Stimulated activated CD8-positive, alpha-beta memory T cell treated with anti-CD3 and anti-CD28 coated beads, Interleukin-7, amount 100 ng/mL, for 24 hours (primary cell): ENCODE measurements at regions not wholly inside any gene's neighbourhood (a gene's known extent, or its start where the extent isn't known, plus 50 kb on each side); places are given as distances from the start of the nearest gene placed in this dataset.
A peak's percentile ranks its signal among the peaks of the same experiment; 100 is the strongest.

ENCODE experiments used
- DNase-seq: peaks from one replicate; pipeline ENCODE4 v3.0.0-alpha.2; 2020; ENCODE audit warnings: low read depth

DNA sequence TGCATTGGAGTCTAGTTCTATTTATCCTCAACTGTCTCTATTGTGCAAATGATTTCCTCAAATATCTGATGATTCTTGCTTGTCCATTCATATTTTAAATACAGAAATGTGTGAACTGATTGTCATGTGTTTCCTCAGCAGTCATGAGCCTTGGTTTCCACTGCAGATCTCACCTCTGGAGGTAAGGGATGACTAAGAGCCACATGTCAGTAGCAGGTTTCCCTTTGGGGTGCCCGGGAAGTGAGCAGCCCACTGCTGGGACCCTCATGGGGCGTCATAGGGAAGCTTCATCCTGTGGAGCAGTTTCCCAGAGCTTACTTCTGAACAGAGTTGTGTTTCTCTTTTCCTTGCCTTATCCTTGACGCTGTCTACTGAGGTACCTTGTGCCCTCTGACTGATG is 149.2 kb upstream of the TOPAZ1 start:
- no peak for DNase-seq

DNA sequence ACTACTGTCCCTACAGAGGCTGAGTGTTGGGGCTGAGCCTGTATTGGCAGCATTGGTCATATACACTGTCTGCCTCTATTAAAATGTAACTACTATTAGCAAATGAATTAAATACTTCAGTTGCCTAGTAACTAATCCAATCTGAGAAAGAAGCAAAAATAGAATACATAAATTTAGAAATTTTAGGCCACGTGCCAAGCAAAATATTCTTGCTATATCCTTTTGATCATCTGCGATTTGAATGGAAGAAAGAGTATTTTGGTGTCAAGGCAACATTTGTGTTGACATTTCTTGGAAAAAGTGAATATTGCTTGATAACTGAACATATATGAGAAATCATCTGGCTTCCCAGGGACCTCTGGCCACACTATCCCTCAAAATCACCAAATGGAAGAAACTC is 148.2 kb upstream of the TOPAZ1 start:
- no peak for DNase-seq

DNA sequence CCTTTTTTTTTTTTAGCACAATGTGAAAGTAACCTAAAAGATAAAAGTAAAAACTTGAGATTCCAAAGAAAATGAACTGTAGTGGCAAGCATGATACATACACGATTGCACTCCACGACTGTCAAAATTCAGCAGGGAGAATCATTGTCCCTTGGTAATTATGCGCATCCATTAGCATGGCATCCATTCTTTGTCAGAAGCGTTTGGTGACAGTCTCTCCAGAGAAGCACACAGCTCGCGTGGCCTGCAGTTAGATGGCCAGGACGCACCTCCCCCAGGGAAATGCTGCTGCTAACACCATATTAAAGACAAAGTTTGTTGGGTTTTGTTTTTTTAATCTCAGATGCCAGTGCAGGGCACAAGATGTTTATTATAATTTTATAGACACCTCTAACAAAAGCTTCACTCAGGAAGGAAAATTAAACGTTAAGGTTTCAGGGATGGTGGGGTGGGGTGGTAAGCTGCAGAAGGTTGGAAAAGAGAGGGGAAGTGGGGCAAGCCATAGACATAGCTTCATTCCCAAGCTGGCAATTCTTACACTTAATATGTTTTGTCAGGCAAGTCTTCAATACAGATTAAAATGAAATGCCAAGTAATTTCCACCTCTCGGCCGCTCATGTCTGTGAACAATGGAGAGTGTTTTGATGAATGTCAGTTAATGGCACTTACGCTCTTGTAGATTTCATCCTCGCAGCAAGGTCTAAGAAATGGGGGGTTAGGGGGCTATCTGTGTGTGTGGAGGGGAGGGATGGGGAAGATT is 142.8 kb upstream of the TOPAZ1 start:
- no peak for DNase-seq

DNA sequence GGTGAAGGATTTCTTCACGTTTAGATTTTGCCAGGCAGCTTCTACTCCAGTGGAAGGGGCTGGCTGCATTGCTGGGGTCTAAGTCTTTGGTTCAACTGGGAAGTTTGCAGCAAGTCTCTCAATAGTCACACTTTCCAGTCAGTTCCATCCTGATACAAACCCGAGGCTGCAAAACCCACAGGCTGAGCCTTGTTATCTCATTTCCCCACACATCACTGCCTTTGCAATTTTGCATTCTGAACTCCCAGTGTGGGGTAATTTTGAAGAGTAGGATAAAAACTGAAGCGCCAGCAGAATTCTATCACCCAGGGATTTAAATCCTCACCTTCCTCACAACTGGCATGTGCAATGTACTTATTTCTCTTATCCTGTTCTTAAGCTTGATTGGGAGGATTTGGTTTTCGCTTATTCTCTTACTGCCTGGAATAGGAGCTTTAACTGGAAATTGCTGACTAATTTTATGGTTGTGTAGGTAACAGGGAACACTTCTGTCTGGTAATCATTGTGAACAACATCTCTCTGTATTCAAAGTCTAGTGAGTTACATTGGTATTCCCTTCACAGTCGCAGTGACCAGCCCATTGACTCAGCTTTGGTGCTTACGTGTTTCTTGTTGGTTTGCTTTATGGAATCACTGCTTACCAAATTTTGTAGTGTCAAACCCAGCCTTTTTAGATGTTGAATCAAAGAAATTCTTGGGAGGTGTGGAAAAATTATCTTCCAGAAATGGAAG is 142.0 kb upstream of the TOPAZ1 start:
- DNase-seq = no peak

DNA sequence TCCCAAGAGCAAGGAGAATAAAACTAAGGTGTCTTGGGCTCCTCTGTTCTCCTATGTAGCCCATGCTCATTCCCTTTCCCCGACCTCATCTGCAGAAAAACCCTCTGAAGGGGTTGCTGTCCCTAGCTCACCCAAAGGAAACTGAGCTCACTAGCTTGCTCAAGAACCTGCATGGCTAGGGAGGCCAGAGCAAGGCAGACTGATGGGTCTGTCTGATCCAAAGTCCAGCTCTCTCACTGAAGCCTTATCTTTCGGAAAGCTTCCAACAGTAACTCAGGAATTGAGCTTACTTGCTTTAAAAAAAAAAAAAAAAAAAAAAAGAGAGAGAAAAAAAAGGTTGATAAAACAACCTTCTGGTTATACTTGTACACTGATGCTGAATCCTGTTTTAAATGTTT is 141.4 kb upstream of the TOPAZ1 start:
- DNase-seq = no peak

DNA sequence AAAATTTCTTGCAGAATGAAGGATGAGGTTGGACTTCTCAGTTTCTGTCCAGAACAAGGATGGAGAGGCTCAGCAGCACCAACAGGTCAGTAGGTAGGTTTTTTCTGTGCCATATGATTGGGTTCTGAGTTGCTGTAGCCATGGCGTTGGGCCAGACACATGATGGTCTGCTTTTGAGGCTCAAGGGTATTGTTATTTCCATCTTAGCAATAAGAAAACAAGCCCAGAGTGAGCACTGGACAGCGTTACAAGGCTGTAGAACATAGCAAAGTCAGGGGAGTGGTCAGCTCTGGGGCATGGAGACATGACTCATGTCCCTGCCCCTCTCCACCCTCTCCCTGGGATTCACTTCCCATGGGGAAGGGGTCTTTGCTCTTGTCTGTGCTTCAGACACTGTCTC is 137.6 kb upstream of the TOPAZ1 start:
- DNase-seq = no peak

DNA sequence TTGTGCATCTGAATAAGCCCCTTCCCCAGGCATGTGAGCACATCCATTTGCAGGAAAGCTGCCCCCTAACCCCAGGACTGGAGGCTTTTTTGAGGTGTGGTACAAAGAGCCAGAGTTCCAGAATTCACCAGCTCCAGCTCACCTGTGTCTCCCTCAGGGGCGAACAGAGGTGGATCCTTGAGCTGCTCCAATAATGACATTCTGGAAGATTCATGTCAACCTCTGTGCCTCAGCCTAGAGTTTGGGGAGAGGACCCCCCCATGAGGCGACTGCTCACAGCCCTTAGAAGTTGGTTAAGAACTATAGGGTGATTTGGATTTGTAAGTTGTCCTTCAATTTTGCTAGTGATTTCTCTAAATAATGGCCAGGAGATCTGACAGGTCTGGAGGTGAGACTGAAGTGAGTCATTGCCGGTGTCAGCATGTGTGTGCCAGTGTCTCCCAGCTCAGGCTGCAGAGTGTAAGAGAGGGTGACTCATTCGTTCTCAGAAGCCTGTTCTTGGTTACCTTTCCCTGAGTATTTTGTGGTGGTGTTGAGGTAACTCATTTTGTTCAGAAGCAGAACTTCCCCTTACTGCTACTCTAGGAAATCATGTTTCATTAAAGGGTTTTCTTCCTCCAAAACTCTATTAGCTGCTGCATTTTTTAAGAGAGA is 136.9 kb upstream of the TOPAZ1 start:
- no peak for DNase-seq

DNA sequence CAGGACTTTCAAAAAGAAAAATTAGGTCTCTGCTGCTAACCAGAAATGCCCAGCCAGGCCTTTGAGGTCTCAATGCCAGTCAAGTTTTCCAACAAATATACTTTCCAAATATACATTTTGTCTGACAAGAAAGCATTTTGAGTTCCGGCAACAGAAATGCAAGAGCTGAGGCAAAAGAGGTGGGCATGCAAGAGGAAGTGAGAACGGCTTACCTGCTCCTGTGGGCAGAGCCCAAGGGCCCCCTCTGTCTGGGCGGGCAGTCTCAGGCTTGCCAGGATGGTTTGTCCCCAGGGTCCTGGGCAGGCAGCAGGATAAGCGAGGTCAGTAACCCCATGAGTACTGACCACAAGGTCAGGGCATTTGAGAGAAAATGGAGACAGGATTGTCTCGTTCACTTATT is 136.1 kb upstream of the TOPAZ1 start:
- DNase-seq = no peak

DNA sequence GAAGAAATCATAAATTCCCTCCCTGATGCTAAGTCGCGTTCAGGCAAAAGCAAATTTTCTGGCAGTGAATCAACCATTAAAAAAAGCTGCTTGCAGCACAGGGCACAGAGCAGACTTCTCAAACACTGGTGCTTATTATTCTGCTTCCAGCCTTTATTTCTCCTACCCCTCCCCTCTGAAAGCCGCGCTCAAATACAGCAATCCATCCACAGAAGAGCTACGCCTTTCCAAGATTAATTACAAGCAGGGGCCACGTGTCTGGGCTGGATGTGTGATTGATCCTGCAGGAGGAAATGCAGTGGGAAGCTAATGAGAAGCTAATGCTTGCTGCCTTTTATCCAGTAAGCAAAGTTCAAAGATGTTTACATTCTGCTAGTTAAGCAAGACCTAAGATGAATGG is 134.9 kb upstream of the TOPAZ1 start:
- no peak for DNase-seq

DNA sequence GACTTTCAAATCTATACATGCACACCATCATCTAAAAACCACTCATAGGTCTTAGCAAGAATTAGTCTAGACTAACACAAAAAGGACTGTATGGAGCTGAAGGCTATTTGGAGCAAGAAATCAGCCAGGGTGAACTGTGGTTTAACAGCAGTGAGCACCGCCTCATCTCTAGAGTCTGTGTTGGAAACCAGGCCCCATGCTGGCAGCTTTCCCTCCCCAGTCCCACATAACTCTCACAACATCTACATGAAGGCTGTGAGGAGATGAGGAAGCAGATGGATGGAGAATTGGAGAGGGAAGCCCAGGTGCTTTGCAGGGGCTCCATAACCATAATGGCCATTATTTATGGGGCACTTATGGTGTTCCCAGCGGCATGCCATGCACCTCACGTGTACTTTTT is 133.2 kb upstream of the TOPAZ1 start:
- no peak for DNase-seq

DNA sequence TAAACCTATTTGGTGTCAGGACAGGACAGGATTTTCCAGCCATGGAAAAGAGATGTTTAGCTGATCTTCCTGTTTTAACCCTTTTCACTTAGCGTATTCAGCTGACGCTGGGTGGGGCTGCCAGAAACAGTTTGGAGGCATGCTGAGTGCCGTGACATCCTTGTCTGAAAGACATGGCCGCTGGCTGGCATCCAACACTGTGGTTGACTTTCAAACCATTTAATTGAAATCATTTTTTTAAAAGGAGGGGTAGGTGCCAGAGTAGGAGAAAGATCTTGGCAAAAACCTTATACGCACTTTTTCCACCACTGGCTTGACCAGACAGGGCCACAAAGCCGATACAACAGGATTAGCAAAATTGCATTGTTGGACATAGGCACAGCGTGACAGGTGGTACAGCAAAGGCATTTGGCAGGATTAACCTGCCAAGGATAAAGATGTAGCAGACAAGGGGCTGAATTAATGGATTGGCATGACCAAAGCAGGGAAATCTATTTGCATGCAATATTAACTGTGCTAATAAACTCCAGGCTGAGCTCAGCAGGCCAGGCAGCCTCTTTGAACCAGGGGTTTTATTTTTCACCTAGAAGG is 131.8 kb upstream of the TOPAZ1 start:
- no peak for DNase-seq

DNA sequence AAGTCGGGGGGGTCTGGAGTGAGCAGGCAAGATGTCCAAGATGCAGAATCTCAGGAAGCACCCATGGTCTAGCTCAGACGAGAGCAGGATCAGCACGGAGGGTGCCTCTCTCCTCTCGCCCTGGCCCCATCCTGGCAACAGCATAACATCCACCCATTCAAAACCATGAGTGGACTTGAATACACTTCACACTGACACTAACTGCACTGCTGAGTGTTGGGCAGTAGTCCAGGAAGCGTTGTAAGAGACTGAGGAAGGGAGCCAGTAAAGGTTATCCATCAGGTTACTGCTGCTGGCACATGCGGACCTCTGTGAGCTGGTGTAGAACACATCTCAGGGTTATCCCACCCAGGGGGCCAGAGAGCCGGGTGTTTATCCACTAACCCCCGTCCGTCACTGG is 131.0 kb upstream of the TOPAZ1 start:
- DNase-seq = no peak

DNA sequence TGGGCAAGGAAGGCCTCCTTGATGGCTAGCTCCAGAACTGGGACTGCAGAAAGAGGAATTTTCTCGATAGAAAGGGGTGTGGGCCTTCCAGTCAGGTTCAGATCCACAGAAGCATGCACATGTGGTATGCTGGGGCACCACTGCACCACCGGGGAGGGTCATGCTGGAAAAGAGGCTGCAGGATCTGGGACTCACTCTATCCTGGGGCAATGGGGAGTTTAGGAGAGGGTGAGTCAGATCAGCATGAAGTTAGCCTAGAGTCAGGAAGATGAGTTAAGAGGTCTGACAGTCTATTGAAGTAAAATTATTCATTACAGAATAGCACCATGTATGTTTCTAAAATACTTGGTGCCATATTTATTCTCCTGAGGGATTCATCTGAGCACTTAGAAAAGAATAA is 130.2 kb upstream of the TOPAZ1 start:
- DNase-seq = no peak

DNA sequence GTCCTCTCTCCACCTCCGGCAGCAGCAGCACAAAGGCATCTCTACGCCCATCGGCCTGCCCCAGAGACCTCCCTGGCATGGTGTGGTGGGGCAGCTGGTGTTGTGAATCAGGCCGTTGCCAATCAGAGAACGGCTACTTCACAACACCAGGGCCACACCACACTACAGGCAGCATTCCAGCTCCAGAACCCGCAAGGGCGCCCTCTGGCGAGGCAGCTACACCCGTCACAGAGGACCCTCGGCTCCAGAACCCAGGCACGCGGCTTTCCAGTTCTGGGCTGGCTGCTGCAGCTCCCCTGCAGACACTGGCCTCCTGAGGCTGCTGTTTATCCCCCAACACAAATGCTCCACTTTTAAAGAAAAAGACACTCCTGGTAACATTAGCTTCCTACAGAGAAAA is 127.5 kb upstream of the TOPAZ1 start:
- DNase-seq = peak; percentile 29

DNA sequence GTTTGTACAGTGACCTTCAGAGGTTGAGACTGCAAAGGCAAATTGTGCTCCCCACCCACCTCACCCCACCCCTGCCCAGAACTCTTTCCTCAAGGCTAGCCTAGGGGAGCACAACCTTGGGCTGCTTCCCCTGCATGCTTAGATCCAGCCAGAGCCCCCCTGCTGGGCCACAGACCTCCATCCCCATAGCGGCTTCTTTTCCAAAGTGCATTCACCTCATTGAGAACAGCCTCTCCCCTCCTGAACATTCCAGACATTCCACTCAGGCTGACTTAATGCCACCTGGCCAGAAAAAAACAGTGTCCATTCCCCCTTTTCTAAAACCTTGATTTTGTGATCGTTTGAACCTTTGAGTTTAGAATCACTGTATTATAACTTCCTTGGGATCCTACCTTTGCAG is 124.4 kb upstream of the TOPAZ1 start:
- no peak for DNase-seq

DNA sequence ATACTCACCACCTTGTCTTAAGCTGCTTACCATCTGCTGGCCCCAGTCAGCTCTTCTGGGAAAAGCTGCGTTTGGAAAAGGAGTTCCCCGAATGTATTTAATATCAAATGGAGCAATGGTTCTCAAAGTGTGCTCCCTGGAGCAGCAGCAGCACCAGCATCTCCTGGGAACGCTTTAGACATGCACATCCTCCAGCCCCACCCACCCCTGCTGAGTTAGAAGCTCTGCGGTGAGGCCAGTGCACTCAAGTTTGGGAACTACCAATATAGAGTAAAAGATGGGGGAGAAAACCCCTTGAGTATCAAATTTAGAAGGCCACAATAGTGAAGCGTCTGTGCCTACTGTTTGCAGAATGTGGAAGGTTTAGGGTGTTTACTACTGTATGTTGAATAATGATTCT is 124.0 kb upstream of the TOPAZ1 start:
- DNase-seq = no peak

DNA sequence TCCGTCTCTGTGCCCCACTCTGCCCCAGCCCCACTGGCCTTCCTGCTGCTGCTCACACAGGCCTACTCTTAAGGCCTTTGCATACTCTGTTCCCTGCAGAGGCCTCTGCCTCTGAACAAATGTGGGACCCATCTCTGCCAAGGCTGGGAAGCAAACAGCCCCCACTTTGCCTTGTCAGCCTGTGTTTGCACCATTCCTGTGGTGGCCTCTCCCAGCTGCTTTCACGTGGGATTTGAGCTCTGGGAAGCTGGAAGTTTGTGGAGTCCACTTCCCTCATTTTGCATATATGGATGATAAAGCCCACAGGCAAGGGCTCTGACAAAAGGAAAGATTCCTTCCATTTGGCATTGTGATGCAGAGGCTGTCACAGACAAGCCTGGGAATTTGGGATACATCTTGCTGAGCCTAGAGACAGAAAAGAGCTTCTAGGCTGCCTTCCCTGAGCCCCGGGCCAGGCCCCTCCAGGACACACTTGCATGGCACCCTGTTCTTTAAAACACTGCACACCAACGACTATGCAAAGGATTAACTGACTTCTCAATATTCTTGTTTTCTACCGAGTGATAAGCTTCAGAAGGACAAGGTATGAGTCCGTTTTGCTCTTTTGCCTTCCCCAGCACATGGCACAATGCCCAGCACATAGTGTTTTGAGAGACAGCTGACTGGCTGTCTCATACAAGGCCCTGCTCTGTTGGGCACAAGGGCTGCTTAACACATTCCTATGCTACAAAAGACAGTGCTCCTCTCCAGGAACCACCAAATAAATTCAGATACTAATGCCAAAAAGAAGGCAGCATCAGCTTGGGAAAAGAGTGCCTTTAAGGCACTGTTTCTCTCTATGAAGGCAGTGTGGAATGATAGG is 120.7 kb upstream of the TOPAZ1 start:
- no peak for DNase-seq

DNA sequence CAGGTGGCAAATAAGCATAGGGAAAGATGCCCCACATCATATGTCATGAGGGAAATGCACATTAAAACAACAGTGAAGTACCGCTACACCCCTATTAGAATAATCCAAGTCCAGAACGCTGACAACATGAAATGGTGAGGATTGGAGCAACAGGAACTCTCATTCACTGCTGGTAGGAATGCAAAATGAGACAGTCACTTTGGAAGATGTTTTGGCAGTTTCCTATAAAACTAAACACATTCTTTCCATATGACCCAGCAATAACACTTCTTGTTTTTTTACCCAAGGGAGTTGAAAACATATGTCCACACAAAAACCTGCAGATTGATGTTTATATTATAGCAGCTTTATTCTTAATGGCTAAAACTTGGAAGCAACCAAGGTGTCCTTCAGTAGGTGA is 116.4 kb upstream of the TOPAZ1 start:
- DNase-seq = no peak

DNA sequence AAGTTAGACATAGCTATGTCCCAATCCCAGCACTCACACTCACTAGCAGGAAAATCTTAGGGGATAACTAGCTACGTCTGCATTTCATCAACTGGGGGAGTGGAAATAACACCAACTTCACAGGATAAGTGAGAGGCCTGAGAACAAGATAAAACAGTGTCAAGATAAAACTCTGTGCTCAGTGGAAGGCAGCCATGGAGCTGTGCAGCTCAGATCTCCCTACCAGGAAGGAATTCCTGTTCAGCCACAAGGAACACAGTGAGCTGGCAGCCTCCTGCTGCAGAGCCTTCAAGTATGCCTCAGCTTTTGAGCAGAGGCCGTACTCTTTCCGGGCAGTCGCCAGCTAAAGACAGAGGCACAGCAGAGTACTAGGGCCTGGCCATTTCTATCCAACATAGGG is 115.8 kb upstream of the TOPAZ1 start:
- no peak for DNase-seq

DNA sequence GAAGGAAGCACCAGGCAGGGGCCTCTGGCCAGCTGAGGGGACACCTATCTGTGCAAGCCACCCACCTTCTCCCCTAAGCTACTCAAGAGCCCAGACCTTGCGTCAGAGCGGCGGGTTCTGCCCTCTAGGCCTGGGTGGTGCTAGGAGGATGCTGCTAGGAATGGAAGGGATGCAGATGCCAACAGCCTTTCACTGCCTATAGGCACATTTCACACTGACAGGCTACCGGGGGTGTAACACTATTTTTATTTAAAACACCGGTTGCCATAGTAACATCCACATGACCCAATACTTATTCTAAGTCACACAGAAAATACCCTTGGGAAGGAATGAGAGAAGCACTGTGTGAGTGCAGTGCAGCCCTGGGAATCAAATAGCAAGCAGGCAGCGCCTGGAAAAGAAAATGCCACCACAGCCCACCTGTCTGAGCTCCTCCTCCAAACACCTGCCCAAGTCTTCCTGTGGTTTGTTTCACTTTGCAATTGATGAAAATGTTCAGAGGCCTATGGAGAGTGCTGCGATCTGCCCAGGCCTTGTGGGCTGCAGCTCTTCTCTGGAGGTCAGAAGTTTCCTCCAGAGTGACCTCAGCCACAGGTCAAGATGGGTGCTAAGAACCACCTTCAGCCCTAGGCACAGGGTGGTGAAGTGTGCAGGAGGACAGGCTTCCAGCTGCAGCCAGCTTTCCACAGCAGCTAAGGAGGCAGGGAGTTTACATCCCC is 113.5 kb upstream of the TOPAZ1 start:
- no peak for DNase-seq

DNA sequence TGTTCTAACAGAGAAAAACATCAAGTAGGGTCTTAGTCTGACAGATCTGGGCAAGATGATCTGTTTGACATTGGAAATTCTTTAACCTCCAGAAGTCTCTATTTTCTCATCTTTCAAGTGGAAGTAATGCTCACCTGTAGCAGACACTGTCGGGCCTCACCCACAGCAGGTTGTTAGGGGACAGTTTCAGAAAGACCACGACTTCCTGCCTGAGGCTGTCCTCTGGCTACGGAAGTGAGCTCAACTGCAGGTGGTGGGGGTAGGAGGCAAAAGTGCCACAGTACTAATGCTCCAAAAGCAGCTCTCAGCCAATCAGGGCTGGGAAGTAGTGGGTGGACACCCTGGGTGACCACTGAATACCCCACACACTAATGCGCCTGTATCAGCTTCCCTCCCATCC is 111.4 kb upstream of the TOPAZ1 start:
- no peak for DNase-seq
